ENCODE measurements at regions not wholly inside any gene's neighbourhood (a gene's known extent, or its start where the extent isn't known, plus 50 kb on each side); places are given as distances from the start of the nearest gene placed in this dataset.

DNA sequence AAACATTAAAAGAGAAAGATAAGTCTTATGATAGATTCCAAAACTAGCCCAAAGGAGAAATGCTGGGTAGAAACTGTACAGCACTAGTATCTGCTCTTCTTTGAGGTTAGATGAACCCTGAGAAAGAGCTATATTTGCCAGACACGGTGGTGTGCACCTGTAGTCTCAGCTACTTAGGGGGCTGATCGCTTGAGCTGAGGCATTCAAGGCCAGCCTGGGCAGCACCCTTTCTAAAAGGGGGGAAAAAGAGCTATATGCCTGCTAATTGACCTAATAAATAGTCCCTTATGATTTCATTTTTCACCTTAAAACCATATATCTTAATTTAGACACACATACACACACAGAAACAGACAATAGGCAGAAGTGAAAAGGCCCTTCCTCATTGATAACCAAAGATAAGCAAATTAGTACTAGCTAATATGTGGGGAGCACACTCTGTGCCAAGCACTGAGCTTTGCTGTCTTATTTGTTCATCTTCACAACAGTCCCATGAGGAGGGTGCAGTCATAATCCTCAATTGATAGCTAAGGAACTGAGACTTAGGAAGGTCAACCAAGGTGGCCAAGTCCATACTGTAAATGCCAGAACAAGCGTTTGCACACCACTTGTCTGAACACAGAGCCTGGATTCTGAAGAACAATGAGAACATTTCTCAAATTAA, 56.6 kb upstream of the NLK start:
- no peak overlapping the region for H3K4me3 Mint-ChIP-seq
- H3K4me3 ChIP-seq: no peak overlapping the region
- no peaks in the 10 kb centered on the region for H3K9me3 Mint-ChIP-seq
- no peak overlapping the region for H3K4me2 ChIP-seq
- H3F3A ChIP-seq (ENCODE audit: low read depth): no peaks in the 10 kb centered on the region
- H3K27me3 ChIP-seq: no peaks in the 10 kb centered on the region
- H3K27ac Mint-ChIP-seq: no peak overlapping the region
- H2AFZ ChIP-seq (replicated peaks): peak overlapping the region; percentile 0
- no peak for TF ChIP-seq EZH2 (IDR thresholded peaks at IDR 0.05)
- TF ChIP-seq, protein P1, sequence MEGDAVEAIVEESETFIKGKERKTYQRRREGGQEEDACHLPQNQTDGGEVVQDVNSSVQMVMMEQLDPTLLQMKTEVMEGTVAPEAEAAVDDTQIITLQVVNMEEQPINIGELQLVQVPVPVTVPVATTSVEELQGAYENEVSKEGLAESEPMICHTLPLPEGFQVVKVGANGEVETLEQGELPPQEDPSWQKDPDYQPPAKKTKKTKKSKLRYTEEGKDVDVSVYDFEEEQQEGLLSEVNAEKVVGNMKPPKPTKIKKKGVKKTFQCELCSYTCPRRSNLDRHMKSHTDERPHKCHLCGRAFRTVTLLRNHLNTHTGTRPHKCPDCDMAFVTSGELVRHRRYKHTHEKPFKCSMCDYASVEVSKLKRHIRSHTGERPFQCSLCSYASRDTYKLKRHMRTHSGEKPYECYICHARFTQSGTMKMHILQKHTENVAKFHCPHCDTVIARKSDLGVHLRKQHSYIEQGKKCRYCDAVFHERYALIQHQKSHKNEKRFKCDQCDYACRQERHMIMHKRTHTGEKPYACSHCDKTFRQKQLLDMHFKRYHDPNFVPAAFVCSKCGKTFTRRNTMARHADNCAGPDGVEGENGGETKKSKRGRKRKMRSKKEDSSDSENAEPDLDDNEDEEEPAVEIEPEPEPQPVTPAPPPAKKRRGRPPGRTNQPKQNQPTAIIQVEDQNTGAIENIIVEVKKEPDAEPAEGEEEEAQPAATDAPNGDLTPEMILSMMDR (IDR thresholded peaks at IDR 0.05): no peak
- peaks cover 9% of the 10 kb centered on the region for H3K4me1 Mint-ChIP-seq
- DNase-seq (ENCODE audit: low spot score): no peak
- H3K4me1 ChIP-seq: no peaks in the 10 kb centered on the region
- H3K27me3 Mint-ChIP-seq (ENCODE audit: insufficient read depth, low read depth): no peaks in the 10 kb centered on the region
- H3K9me3 ChIP-seq (ENCODE audit: low read depth): no peaks in the 10 kb centered on the region
- H3K36me3 Mint-ChIP-seq: no peaks in the 10 kb centered on the region
- no peaks in the 10 kb centered on the region for H4K20me1 ChIP-seq (ENCODE audit: low read depth)
- H3K79me2 ChIP-seq (ENCODE audit: low read depth): no peaks in the 10 kb centered on the region
- H3K36me3 ChIP-seq: no peaks in the 10 kb centered on the region
- H3K9ac ChIP-seq: no peak overlapping the region
- no peak overlapping the region for H3K27ac ChIP-seq

DNA sequence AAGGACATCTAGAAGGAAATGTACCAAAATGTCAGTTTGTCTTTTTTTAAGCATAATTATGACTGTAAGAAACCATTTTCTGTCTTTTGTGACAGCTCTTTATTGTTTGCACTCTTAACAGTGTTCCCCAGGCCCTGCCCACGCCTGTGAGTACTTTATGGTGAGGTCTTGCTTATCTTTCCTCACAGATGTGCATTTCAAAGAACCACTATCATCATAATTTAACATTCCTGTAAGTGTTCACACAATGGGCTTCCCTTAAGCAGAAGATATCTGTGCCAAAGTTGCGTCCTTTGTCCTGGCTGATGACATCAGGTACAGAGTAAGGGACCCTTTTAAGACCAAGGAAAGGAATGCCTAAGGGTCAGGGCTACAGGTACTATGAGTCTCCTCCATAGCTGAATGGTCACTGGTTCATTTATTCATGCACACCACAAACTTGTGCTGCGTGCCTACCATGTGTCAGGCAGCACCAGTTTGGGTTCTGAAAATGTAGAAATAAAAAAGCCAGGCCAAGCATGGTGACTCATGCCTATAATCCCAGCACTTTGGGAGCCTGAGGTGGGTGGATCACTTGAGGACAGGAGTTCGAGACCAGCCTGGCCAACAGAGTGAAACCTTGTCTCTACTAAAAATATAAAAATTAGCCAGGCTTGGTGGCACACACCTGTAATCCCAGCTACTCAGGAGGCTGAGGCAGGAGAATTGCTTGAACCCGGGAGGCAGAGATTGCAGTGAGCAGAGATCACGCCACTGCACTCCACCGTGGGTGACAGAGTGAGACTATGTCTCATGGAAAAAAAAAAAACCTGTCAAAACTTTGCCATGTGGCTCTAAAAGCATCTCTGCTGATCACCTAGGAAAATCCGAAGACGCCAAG, 55.4 kb upstream of the NLK start:
- H3F3A ChIP-seq (ENCODE audit: low read depth): no peaks in the 10 kb centered on the region
- no peak overlapping the region for H2AFZ ChIP-seq (replicated peaks)
- DNase-seq (ENCODE audit: low spot score): no peak
- H3K4me2 ChIP-seq: no peak overlapping the region
- no peak for TF ChIP-seq EZH2phosphoT487 (IDR thresholded peaks at IDR 0.05)
- TF ChIP-seq, protein P1 (IDR thresholded peaks at IDR 0.05): no peak
- no peak for TF ChIP-seq EZH2 (IDR thresholded peaks at IDR 0.05)
- no peaks in the 10 kb centered on the region for H4K20me1 ChIP-seq (ENCODE audit: low read depth)
- no peaks in the 10 kb centered on the region for H3K4me1 ChIP-seq
- H3K9ac ChIP-seq: no peak overlapping the region
- no peaks in the 10 kb centered on the region for H3K9me3 ChIP-seq (ENCODE audit: low read depth)
- H3K4me3 ChIP-seq: no peak overlapping the region
- no peaks in the 10 kb centered on the region for H3K36me3 ChIP-seq
- no peaks in the 10 kb centered on the region for H3K27me3 ChIP-seq
- Mint-ChIP-seq H3K27me3 (ENCODE audit: insufficient read depth, low read depth) (no peaks in the 10 kb centered on the region), H3K27ac (no peak overlapping the region), H3K9me3 (no peaks in the 10 kb centered on the region), H3K36me3 (no peaks in the 10 kb centered on the region), H3K4me3 (no peak overlapping the region), H3K4me1 (peaks cover 9% of the 10 kb centered on the region)
- no peaks in the 10 kb centered on the region for H3K79me2 ChIP-seq (ENCODE audit: low read depth)
- no peak overlapping the region for H3K27ac ChIP-seq

DNA sequence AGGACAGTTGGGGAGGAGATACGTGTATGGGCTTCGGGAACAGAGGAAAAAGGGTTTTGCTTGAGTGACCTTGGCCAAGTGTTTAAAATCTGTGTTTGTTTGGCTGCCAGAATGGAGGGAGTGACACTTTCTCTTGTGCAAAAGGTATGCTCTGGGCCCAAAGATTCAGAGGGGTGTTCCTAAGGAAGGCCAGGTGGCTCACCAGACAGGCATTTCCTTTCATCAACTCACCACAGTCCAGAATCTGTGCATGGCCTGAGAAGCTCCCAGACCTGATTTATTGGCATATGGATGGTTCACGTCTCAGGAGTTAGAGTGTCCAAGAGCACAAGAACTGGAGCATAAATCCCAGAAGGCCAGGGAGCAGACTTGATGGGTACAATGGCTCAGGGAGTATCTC, 53.4 kb upstream of the NLK start:
- no peak overlapping the region for H2AFZ ChIP-seq (replicated peaks)
- H3K4me1 Mint-ChIP-seq: peaks cover 4% of the 10 kb centered on the region

More for the DNA sequence above, 53.4 kb upstream of the NLK start:
- no peaks in the 10 kb centered on the region for H3K27me3 ChIP-seq
- no peak overlapping the region for H3K9ac ChIP-seq
- DNase-seq (ENCODE audit: low spot score): no peak
- Mint-ChIP-seq H3K36me3 (no peaks in the 10 kb centered on the region), H3K4me3 (no peak overlapping the region), H3K9me3 (no peaks in the 10 kb centered on the region), H3K27ac (no peak overlapping the region), H3K27me3 (ENCODE audit: insufficient read depth, low read depth) (no peaks in the 10 kb centered on the region)
- no peak overlapping the region for H3K4me3 ChIP-seq
- no peaks in the 10 kb centered on the region for H3K36me3 ChIP-seq
- no peaks in the 10 kb centered on the region for H3F3A ChIP-seq (ENCODE audit: low read depth)
- H3K79me2 ChIP-seq (ENCODE audit: low read depth): no peaks in the 10 kb centered on the region
- no peaks in the 10 kb centered on the region for H3K9me3 ChIP-seq (ENCODE audit: low read depth)
- no peaks in the 10 kb centered on the region for H3K4me1 ChIP-seq
- H3K27ac ChIP-seq: no peak overlapping the region
- no peak overlapping the region for H3K4me2 ChIP-seq
- H4K20me1 ChIP-seq (ENCODE audit: low read depth): no peaks in the 10 kb centered on the region
- TF ChIP-seq EZH2phosphoT487 (IDR thresholded peaks at IDR 0.05): no peak
- TF ChIP-seq, protein P1 (IDR thresholded peaks at IDR 0.05): no peak
- TF ChIP-seq EZH2 (IDR thresholded peaks at IDR 0.05): no peak
